ENCODE measurements at regions not wholly inside any gene's neighbourhood (a gene's known extent, or its start where the extent isn't known, plus 50 kb on each side); places are given as distances from the start of the nearest gene placed in this dataset.
"Not testable (repeated sequence)": the region's sequence is repeated elsewhere in the genome, so short reads cannot be mapped to it uniquely, and the experiment has no call there.

DNA sequence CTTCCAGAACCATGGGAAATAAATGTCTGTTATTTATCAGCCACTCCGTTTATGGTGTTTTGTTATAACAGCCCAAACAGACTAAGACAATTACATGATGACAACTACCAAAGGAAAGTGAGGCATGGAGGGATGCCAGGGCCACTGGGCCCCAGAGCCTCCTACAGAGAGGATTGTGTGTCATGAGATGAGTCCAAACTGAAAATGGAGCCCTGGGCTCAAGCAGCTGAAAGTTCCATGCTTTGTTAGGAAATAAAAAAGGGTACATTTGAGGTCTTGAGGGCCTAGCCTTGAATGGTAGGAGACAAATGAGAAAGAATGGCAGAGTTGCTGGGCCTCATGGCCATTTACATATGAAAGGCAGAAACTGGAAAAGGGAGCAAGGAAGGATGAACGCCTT lies 586.5 kb downstream of the CETN3 start:
- no peaks in the 10 kb centered on the region for H3K27me3 ChIP-seq (ENCODE audit: control insufficient read depth in 1 of 2, insufficient read depth in 2 of 2, low read length in 2 of 2)
- H3K27ac ChIP-seq (ENCODE audit: low read depth, low read length): no peak overlapping the region
- H3K4me1 ChIP-seq (ENCODE audit: control insufficient read depth in 1 of 2, insufficient read depth in 2 of 2, low read length in 2 of 2): no peaks in the 10 kb centered on the region
- H3K36me3 ChIP-seq (ENCODE audit: control insufficient read depth in 1 of 2, insufficient read depth in 2 of 2, low read length in 2 of 2): no peaks in the 10 kb centered on the region
- H3K9ac ChIP-seq (ENCODE audit: low read depth in 1 of 2, low read length in 2 of 2): no peak overlapping the region
- H3K4me3 ChIP-seq (ENCODE audit: low read depth in 1 of 2, low read length in 2 of 2): no peak overlapping the region
- H3K9me3 ChIP-seq (ENCODE audit: control insufficient read depth in 1 of 2, low read length in 2 of 2): no peaks in the 10 kb centered on the region

DNA sequence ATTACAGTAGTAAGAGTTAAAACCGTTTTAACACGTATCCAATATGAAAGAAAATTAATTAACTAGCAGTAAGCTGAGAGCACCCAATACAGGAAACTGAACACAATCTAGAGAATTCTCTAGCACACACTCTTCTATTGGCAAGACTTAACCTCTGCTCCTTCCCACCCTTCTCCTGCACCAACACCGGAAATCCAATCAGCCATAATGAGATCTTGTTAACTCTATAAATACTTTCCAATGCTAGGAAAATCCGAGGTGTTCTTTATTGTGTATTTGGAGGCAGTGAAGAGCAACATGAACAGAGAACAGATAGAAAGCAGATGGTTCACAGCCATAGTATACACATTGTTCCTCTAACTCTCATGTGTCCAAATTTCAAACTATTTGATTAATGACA lies 591.7 kb downstream of the CETN3 start:
- Histone ChIP-seq H3K36me3 (ENCODE audit: control insufficient read depth in 1 of 2, insufficient read depth in 2 of 2, low read length in 2 of 2) (no peaks in the 10 kb centered on the region), H3K27ac (ENCODE audit: low read depth, low read length) (no peak overlapping the region), H3K27me3 (ENCODE audit: control insufficient read depth in 1 of 2, insufficient read depth in 2 of 2, low read length in 2 of 2) (no peaks in the 10 kb centered on the region), H3K4me3 (ENCODE audit: low read depth in 1 of 2, low read length in 2 of 2) (no peak overlapping the region), H3K9me3 (ENCODE audit: control insufficient read depth in 1 of 2, low read length in 2 of 2) (no peaks in the 10 kb centered on the region), H3K9ac (ENCODE audit: low read depth in 1 of 2, low read length in 2 of 2) (no peak overlapping the region), H3K4me1 (ENCODE audit: control insufficient read depth in 1 of 2, insufficient read depth in 2 of 2, low read length in 2 of 2) (no peaks in the 10 kb centered on the region)

DNA sequence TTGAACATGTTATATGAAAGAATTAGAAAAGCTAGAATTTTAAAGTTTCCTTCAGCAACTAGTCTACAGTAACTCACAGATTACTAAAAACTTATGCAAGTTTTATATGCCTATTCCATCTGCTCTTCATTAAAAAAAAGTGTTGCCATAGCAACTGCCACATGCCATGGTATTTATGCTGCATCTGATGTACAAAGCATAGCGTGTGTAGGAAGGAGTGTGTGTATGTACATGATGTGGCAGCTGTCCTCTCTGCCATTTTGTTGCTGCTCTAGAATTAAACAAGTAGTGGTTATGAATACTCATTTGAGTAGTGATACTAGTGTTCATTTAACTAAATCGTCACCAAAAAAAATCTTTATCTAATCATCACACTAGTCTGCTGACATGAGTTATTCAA lies 593.5 kb downstream of the CETN3 start:
- H3K4me3 ChIP-seq (ENCODE audit: low read depth in 1 of 2, low read length in 2 of 2): no peak overlapping the region
- H3K9me3 ChIP-seq (ENCODE audit: control insufficient read depth in 1 of 2, low read length in 2 of 2): no peaks in the 10 kb centered on the region
- no peaks in the 10 kb centered on the region for H3K36me3 ChIP-seq (ENCODE audit: control insufficient read depth in 1 of 2, insufficient read depth in 2 of 2, low read length in 2 of 2)
- no peaks in the 10 kb centered on the region for H3K4me1 ChIP-seq (ENCODE audit: control insufficient read depth in 1 of 2, insufficient read depth in 2 of 2, low read length in 2 of 2)
- H3K27me3 ChIP-seq (ENCODE audit: control insufficient read depth in 1 of 2, insufficient read depth in 2 of 2, low read length in 2 of 2): no peaks in the 10 kb centered on the region
- no peak overlapping the region for H3K27ac ChIP-seq (ENCODE audit: low read depth, low read length)
- H3K9ac ChIP-seq (ENCODE audit: low read depth in 1 of 2, low read length in 2 of 2): no peak overlapping the region

DNA sequence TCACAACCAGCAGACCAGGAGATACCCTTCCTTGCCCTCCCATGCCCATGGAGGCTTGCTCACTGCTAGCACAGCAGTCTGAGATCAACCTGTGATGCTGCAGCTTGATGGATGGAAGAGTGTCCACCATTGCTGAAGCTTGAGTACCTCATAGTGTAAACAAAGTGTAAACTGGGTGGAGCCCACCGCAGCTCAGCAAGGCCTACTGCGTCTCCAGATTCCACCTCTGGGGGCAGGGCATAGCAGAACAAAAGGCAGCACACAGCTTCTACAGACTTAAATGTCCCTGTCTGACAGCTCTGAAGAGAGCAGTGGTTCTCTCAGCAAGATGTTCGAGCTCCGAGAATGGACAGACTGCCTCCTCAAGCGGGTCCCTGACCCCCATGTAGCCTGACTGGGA lies 608.8 kb downstream of the CETN3 start:
- H3K27me3 ChIP-seq (ENCODE audit: control insufficient read depth in 1 of 2, insufficient read depth in 2 of 2, low read length in 2 of 2); H3K4me1 ChIP-seq (ENCODE audit: control insufficient read depth in 1 of 2, insufficient read depth in 2 of 2, low read length in 2 of 2); H3K9ac ChIP-seq (ENCODE audit: low read depth in 1 of 2, low read length in 2 of 2); H3K27ac ChIP-seq (ENCODE audit: low read depth, low read length); H3K36me3 ChIP-seq (ENCODE audit: control insufficient read depth in 1 of 2, insufficient read depth in 2 of 2, low read length in 2 of 2); H3K4me3 ChIP-seq (ENCODE audit: low read depth in 1 of 2, low read length in 2 of 2); H3K9me3 ChIP-seq (ENCODE audit: control insufficient read depth in 1 of 2, low read length in 2 of 2): not testable (repeated sequence)

DNA sequence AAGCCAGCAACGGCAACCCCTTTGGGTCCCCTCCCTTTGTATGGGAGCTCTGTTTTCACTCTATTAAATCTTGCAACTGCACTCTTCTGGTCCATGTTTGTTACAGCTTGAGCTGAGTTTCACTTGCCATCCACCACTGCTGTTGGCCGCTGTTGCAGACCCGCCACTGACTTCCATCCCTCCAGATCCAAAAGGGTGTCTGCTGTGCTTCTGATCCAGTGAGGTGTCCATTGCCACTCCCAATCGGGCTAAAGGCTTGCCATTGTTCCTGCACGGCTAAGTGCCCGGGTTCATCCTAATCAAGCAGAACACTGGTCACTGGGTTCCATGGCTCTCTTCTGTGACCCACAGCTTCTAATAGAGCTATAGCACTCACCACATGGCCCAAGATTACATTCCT lies 615.1 kb downstream of the CETN3 start:
- H3K27me3 ChIP-seq (ENCODE audit: control insufficient read depth in 1 of 2, insufficient read depth in 2 of 2, low read length in 2 of 2); H3K36me3 ChIP-seq (ENCODE audit: control insufficient read depth in 1 of 2, insufficient read depth in 2 of 2, low read length in 2 of 2); H3K4me1 ChIP-seq (ENCODE audit: control insufficient read depth in 1 of 2, insufficient read depth in 2 of 2, low read length in 2 of 2); H3K27ac ChIP-seq (ENCODE audit: low read depth, low read length); H3K9ac ChIP-seq (ENCODE audit: low read depth in 1 of 2, low read length in 2 of 2); H3K4me3 ChIP-seq (ENCODE audit: low read depth in 1 of 2, low read length in 2 of 2): not testable (repeated sequence)
- H3K9me3 ChIP-seq (ENCODE audit: control insufficient read depth in 1 of 2, low read length in 2 of 2): peaks cover 10 to 11% of the 10 kb centered on the region in 2 donors

DNA sequence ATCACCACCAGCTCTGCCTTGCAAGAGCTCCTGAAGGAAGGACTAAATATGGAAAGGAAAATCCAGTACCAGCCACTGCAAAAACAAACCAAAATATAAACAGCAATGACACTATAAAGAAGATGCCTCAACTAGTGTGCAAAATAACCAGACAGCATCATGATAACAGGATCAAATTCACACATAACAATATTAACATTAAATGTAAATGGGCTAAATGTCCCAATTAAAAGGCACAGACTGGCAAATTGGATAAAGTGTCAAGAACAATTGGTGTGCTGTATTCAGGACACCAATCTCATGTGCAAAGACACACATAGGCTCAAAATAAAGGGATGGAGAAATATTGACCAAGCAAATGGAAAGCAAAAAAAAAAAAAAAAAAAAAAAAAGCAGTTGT lies 629.8 kb downstream of the CETN3 start:
- H3K27me3 ChIP-seq (ENCODE audit: control insufficient read depth in 1 of 2, insufficient read depth in 2 of 2, low read length in 2 of 2); H3K9ac ChIP-seq (ENCODE audit: low read depth in 1 of 2, low read length in 2 of 2); H3K36me3 ChIP-seq (ENCODE audit: control insufficient read depth in 1 of 2, insufficient read depth in 2 of 2, low read length in 2 of 2); H3K4me3 ChIP-seq (ENCODE audit: low read depth in 1 of 2, low read length in 2 of 2); H3K27ac ChIP-seq (ENCODE audit: low read depth, low read length); H3K4me1 ChIP-seq (ENCODE audit: control insufficient read depth in 1 of 2, insufficient read depth in 2 of 2, low read length in 2 of 2): not testable (repeated sequence)
- peaks cover 5 to 14% of the 10 kb centered on the region in 2 donors for H3K9me3 ChIP-seq (ENCODE audit: control insufficient read depth in 1 of 2, low read length in 2 of 2)

DNA sequence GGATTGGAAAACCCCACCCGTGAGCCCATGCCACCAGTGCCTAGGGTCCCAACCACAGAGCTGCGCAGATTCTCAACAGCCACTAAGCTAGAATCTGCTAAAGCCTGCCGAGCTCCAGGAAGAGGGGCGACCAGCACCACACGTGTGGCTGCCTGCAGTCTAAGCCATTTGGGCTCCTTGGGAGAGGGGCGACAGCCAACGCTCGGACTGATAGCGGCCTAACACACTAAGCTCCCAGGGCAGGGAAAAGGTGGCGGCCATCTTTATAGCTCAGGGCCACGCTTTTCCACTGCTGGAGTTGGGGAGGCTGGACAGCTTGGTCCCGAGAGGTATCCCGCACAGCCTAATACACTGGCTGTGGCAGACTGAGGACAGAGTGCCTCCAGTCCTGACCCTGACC lies 631.8 kb downstream of the CETN3 start:
- H3K36me3 ChIP-seq (ENCODE audit: control insufficient read depth in 1 of 2, insufficient read depth in 2 of 2, low read length in 2 of 2): no peaks in the 10 kb centered on the region
- H3K27me3 ChIP-seq (ENCODE audit: control insufficient read depth in 1 of 2, insufficient read depth in 2 of 2, low read length in 2 of 2): no peaks in the 10 kb centered on the region
- H3K27ac ChIP-seq (ENCODE audit: low read depth, low read length): no peak overlapping the region
- H3K9ac ChIP-seq (ENCODE audit: low read depth in 1 of 2, low read length in 2 of 2): no peak overlapping the region
- no peak overlapping the region for H3K4me3 ChIP-seq (ENCODE audit: low read depth in 1 of 2, low read length in 2 of 2)
- H3K4me1 ChIP-seq (ENCODE audit: control insufficient read depth in 1 of 2, insufficient read depth in 2 of 2, low read length in 2 of 2): no peaks in the 10 kb centered on the region
- peaks cover 5 to 14% of the 10 kb centered on the region in 2 donors for H3K9me3 ChIP-seq (ENCODE audit: control insufficient read depth in 1 of 2, low read length in 2 of 2)

DNA sequence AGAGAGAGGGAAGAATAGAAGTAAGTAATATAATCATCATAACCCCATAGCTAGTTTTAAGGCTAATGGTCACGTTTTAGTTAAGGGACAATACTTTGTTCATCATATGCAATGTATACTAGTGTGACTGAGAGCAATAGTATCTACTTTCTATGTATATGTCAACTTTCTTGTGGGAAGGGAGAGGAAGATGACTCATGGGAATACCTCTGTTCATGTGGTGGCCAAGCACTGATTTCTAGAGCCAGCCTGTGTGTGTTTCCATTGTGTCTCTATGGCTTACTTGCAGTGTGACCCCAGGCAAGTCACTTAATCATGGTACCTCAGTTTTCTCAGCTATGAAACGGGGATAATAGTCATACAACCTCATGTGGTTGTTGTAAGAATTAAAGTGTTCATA lies 639.6 kb downstream of the CETN3 start:
- H3K27me3 ChIP-seq (ENCODE audit: control insufficient read depth in 1 of 2, insufficient read depth in 2 of 2, low read length in 2 of 2): no peaks in the 10 kb centered on the region
- no peaks in the 10 kb centered on the region for H3K36me3 ChIP-seq (ENCODE audit: control insufficient read depth in 1 of 2, insufficient read depth in 2 of 2, low read length in 2 of 2)
- no peaks in the 10 kb centered on the region for H3K4me1 ChIP-seq (ENCODE audit: control insufficient read depth in 1 of 2, insufficient read depth in 2 of 2, low read length in 2 of 2)
- H3K9ac ChIP-seq (ENCODE audit: low read depth in 1 of 2, low read length in 2 of 2): no peak overlapping the region
- no peaks in the 10 kb centered on the region for H3K9me3 ChIP-seq (ENCODE audit: control insufficient read depth in 1 of 2, low read length in 2 of 2)
- no peak overlapping the region for H3K4me3 ChIP-seq (ENCODE audit: low read depth in 1 of 2, low read length in 2 of 2)
- H3K27ac ChIP-seq (ENCODE audit: low read depth, low read length): no peak overlapping the region

DNA sequence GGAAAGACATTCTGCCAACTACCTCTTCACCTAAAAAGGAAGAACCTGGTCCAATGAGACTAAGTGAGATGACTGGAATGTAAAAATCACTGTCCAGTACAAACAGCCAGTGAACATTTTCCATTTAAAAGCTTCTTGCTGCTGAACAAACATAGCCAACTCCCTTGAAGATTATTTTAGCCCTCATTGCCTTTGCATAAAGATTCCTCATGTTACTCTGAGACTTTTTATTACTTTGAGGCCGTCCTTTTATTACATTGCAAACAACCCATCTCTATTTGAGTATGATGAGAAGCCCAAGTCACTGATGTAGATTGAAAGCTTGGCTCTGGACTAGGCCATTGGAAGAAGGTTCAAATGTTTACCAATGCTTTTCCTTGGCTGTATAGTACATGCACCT lies 649.8 kb downstream of the CETN3 start:
- Histone ChIP-seq H3K36me3 (ENCODE audit: control insufficient read depth in 1 of 2, insufficient read depth in 2 of 2, low read length in 2 of 2) (no peaks in the 10 kb centered on the region), H3K27ac (ENCODE audit: low read depth, low read length) (no peak overlapping the region), H3K9me3 (ENCODE audit: control insufficient read depth in 1 of 2, low read length in 2 of 2) (no peaks in the 10 kb centered on the region), H3K27me3 (ENCODE audit: control insufficient read depth in 1 of 2, insufficient read depth in 2 of 2, low read length in 2 of 2) (no peaks in the 10 kb centered on the region), H3K4me3 (ENCODE audit: low read depth in 1 of 2, low read length in 2 of 2) (no peak overlapping the region), H3K9ac (ENCODE audit: low read depth in 1 of 2, low read length in 2 of 2) (no peak overlapping the region), H3K4me1 (ENCODE audit: control insufficient read depth in 1 of 2, insufficient read depth in 2 of 2, low read length in 2 of 2) (no peaks in the 10 kb centered on the region)

DNA sequence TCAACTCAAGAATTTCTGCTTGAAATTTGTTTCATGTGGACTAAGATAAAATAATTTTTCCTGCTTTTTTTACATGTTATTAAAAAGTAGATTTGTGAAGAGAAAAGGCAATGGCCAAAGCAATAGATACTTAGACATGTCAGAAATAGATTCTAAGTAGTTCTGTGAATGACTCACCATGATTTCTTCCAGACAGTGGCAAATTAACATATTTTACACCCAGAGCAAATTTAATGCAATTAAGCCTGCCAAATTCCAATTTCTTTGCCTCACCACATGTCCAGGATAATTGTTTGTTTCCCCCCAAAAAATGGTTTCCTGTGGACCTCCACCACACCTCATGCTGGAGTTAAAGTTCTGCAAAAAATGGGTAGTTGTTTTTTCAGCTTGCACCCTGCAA lies 651.4 kb downstream of the CETN3 start:
- no peaks in the 10 kb centered on the region for H3K27me3 ChIP-seq (ENCODE audit: control insufficient read depth in 1 of 2, insufficient read depth in 2 of 2, low read length in 2 of 2)
- H3K9me3 ChIP-seq (ENCODE audit: control insufficient read depth in 1 of 2, low read length in 2 of 2): no peaks in the 10 kb centered on the region
- H3K36me3 ChIP-seq (ENCODE audit: control insufficient read depth in 1 of 2, insufficient read depth in 2 of 2, low read length in 2 of 2): no peaks in the 10 kb centered on the region
- no peaks in the 10 kb centered on the region for H3K4me1 ChIP-seq (ENCODE audit: control insufficient read depth in 1 of 2, insufficient read depth in 2 of 2, low read length in 2 of 2)
- H3K9ac ChIP-seq (ENCODE audit: low read depth in 1 of 2, low read length in 2 of 2): no peak overlapping the region
- no peak overlapping the region for H3K27ac ChIP-seq (ENCODE audit: low read depth, low read length)
- no peak overlapping the region for H3K4me3 ChIP-seq (ENCODE audit: low read depth in 1 of 2, low read length in 2 of 2)

DNA sequence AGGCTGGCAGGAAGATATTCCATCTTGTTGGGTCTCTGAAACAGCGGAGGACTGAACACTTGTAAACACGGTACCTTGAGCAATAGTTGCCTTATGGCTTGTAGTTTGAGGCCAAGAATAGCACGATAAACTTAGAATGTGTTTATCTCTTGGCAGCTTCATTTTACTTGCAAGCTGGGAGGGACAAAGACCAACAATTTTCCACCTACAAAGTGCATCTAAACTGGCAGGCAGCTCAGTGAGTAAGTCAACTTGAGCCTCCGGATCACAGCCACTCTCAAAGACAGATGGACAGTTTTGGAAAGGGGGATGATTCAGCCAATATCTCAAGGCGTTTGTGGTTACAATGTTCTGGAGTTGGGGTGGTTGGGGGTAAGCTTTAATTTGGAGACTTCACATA lies 652.6 kb downstream of the CETN3 start:
- H3K27ac ChIP-seq (ENCODE audit: low read depth, low read length): no peak overlapping the region
- no peak overlapping the region for H3K9ac ChIP-seq (ENCODE audit: low read depth in 1 of 2, low read length in 2 of 2)
- no peaks in the 10 kb centered on the region for H3K9me3 ChIP-seq (ENCODE audit: control insufficient read depth in 1 of 2, low read length in 2 of 2)
- no peaks in the 10 kb centered on the region for H3K4me1 ChIP-seq (ENCODE audit: control insufficient read depth in 1 of 2, insufficient read depth in 2 of 2, low read length in 2 of 2)
- no peaks in the 10 kb centered on the region for H3K27me3 ChIP-seq (ENCODE audit: control insufficient read depth in 1 of 2, insufficient read depth in 2 of 2, low read length in 2 of 2)
- no peaks in the 10 kb centered on the region for H3K36me3 ChIP-seq (ENCODE audit: control insufficient read depth in 1 of 2, insufficient read depth in 2 of 2, low read length in 2 of 2)
- no peak overlapping the region for H3K4me3 ChIP-seq (ENCODE audit: low read depth in 1 of 2, low read length in 2 of 2)
